ENCODE measurements at regions not wholly inside any gene's neighbourhood (a gene's known extent, or its start where the extent isn't known, plus 50 kb on each side); places are given as distances from the start of the nearest gene placed in this dataset.
"Not testable (repeated sequence)": the region's sequence is repeated elsewhere in the genome, so short reads cannot be mapped to it uniquely, and the experiment has no call there.

DNA sequence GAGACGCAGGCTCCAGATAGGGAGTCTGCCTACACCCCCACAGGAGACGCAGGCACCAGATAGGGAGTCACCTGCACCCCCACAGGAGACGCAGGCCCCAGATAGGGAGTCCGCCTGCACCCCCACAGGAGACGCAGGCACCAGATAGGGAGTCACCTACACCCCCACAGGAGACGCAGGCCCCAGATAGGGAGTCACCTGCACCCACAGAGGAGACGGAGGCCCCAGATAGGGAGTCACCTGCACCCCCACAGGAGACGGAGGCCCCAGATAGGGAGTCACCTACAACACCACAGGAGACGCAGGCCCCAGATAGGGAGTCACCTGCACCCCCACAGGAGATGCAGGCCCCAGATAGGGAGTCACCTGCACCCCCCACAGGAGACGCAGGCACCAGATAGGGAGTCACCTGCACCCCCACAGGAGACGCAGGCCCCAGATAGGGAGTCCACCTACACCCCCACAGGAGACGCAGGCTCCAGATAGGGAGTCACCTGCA, 77.2 kb upstream of the PPP2R2D start:
- TF ChIP-seq, protein P1, sequence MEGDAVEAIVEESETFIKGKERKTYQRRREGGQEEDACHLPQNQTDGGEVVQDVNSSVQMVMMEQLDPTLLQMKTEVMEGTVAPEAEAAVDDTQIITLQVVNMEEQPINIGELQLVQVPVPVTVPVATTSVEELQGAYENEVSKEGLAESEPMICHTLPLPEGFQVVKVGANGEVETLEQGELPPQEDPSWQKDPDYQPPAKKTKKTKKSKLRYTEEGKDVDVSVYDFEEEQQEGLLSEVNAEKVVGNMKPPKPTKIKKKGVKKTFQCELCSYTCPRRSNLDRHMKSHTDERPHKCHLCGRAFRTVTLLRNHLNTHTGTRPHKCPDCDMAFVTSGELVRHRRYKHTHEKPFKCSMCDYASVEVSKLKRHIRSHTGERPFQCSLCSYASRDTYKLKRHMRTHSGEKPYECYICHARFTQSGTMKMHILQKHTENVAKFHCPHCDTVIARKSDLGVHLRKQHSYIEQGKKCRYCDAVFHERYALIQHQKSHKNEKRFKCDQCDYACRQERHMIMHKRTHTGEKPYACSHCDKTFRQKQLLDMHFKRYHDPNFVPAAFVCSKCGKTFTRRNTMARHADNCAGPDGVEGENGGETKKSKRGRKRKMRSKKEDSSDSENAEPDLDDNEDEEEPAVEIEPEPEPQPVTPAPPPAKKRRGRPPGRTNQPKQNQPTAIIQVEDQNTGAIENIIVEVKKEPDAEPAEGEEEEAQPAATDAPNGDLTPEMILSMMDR (IDR thresholded peaks at IDR 0.05; ENCODE audit: low read depth, low read length) = not testable (repeated sequence)
- TF ChIP-seq POLR2A (IDR thresholded peaks at IDR 0.05; ENCODE audit: extremely low read depth, insufficient read length) = not testable (repeated sequence)
- TF ChIP-seq, protein P2, sequence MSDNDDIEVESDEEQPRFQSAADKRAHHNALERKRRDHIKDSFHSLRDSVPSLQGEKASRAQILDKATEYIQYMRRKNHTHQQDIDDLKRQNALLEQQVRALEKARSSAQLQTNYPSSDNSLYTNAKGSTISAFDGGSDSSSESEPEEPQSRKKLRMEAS (IDR thresholded peaks at IDR 0.05; ENCODE audit: low read depth, low read length) = not testable (repeated sequence)

Data from NB4 (cell line).